ENCODE measurements at regions not wholly inside any gene's neighbourhood (a gene's known extent, or its start where the extent isn't known, plus 50 kb on each side); places are given as distances from the start of the nearest gene placed in this dataset.

- Mint-ChIP-seq H3K4me1 (ENCODE audit: low read depth) (no peaks in the 10 kb centered on the region), H3K36me3 (ENCODE audit: low read depth) (no peaks in the 10 kb centered on the region), H3K9me3 (peaks cover 15% of the 10 kb centered on the region), H3K27ac (no peak overlapping the region), H3K27me3 (ENCODE audit: insufficient read depth) (no peaks in the 10 kb centered on the region), H3K4me3 (no peak overlapping the region)
- intact Hi-C loops (cut with micrococcal nuclease): no loop called here
- DNase-seq (ENCODE audit: low spot score): no peak
Measured at GRCh38 chr2:145961846-145962245, 1441.9 kb upstream of the ZEB2 start.

GRCh38 chr2:145960479-145961163, 1440.7 kb upstream of the ZEB2 start:
- no peak overlapping the region for H3K4me3 Mint-ChIP-seq
- H3K4me1 Mint-ChIP-seq (ENCODE audit: low read depth): no peaks in the 10 kb centered on the region
- no peaks in the 10 kb centered on the region for H3K36me3 Mint-ChIP-seq (ENCODE audit: low read depth)
- H3K27me3 Mint-ChIP-seq (ENCODE audit: insufficient read depth): no peaks in the 10 kb centered on the region
- H3K27ac Mint-ChIP-seq: no peak overlapping the region
- DNase-seq (ENCODE audit: low spot score): no peak
- H3K9me3 Mint-ChIP-seq: peaks cover 15% of the 10 kb centered on the region
- intact Hi-C loops (cut with micrococcal nuclease): no loop called here

GRCh38 chr2:145958611-145959010, 1438.7 kb upstream of the ZEB2 start:
- Mint-ChIP-seq H3K36me3 (ENCODE audit: low read depth) (no peaks in the 10 kb centered on the region), H3K27ac (no peak overlapping the region), H3K9me3 (peaks cover 15% of the 10 kb centered on the region), H3K4me1 (ENCODE audit: low read depth) (no peaks in the 10 kb centered on the region), H3K27me3 (ENCODE audit: insufficient read depth) (no peaks in the 10 kb centered on the region), H3K4me3 (no peak overlapping the region)
- intact Hi-C loops (cut with micrococcal nuclease): no loop called here
- no peak for DNase-seq (ENCODE audit: low spot score)

- Mint-ChIP-seq H3K27me3 (ENCODE audit: insufficient read depth) (no peaks in the 10 kb centered on the region), H3K9me3 (peaks cover 15% of the 10 kb centered on the region), H3K27ac (no peak overlapping the region), H3K4me3 (no peak overlapping the region), H3K4me1 (ENCODE audit: low read depth) (no peaks in the 10 kb centered on the region), H3K36me3 (ENCODE audit: low read depth) (no peaks in the 10 kb centered on the region)
- intact Hi-C loops (cut with micrococcal nuclease): no loop called here
- no peak for DNase-seq (ENCODE audit: low spot score)
Measured at GRCh38 chr2:145957929-145958328, 1438.0 kb upstream of the ZEB2 start.

GRCh38 chr2:145939949-145940348, 1420.0 kb upstream of the ZEB2 start:
- intact Hi-C loops (cut with micrococcal nuclease): no loop called here
- no peaks in the 10 kb centered on the region for H3K27me3 Mint-ChIP-seq (ENCODE audit: insufficient read depth)

GRCh38 chr2:145935016-145935415, 1415.1 kb upstream of the ZEB2 start:
- H3K4me1 Mint-ChIP-seq (ENCODE audit: low read depth): no peaks in the 10 kb centered on the region
- DNase-seq (ENCODE audit: low spot score): no peak
- no peaks in the 10 kb centered on the region for H3K27me3 Mint-ChIP-seq (ENCODE audit: insufficient read depth)
- no peak overlapping the region for H3K4me3 Mint-ChIP-seq
- no peaks in the 10 kb centered on the region for H3K9me3 Mint-ChIP-seq
- no peak overlapping the region for H3K27ac Mint-ChIP-seq
- intact Hi-C loops (cut with micrococcal nuclease): no loop called here
- no peaks in the 10 kb centered on the region for H3K36me3 Mint-ChIP-seq (ENCODE audit: low read depth)

More at GRCh38 chr2:145939949-145940348, 1420.0 kb upstream of the ZEB2 start:
- no peaks in the 10 kb centered on the region for H3K36me3 Mint-ChIP-seq (ENCODE audit: low read depth)
- H3K4me1 Mint-ChIP-seq (ENCODE audit: low read depth): no peaks in the 10 kb centered on the region
- H3K27ac Mint-ChIP-seq: no peak overlapping the region
- no peak for DNase-seq (ENCODE audit: low spot score)
- no peak overlapping the region for H3K4me3 Mint-ChIP-seq
- peaks cover 7% of the 10 kb centered on the region for H3K9me3 Mint-ChIP-seq

GRCh38 chr2:145931781-145932395, 1412.0 kb upstream of the ZEB2 start:
- intact Hi-C loops (cut with micrococcal nuclease): no loop called here
- Mint-ChIP-seq H3K9me3 (no peaks in the 10 kb centered on the region), H3K36me3 (ENCODE audit: low read depth) (no peaks in the 10 kb centered on the region)

GRCh38 chr2:145930318-145930717, 1410.4 kb upstream of the ZEB2 start:
- no peak for DNase-seq (ENCODE audit: low spot score)
- H3K4me3 Mint-ChIP-seq: no peak overlapping the region
- H3K36me3 Mint-ChIP-seq (ENCODE audit: low read depth): no peaks in the 10 kb centered on the region
- H3K4me1 Mint-ChIP-seq (ENCODE audit: low read depth): no peaks in the 10 kb centered on the region
- H3K27ac Mint-ChIP-seq: no peak overlapping the region
- intact Hi-C loops (cut with micrococcal nuclease): no loop called here
- H3K9me3 Mint-ChIP-seq: no peaks in the 10 kb centered on the region
- H3K27me3 Mint-ChIP-seq (ENCODE audit: insufficient read depth): no peaks in the 10 kb centered on the region

More at GRCh38 chr2:145931781-145932395, 1412.0 kb upstream of the ZEB2 start:
- Mint-ChIP-seq H3K27me3 (ENCODE audit: insufficient read depth) (no peaks in the 10 kb centered on the region), H3K27ac (no peak overlapping the region), H3K4me1 (ENCODE audit: low read depth) (no peaks in the 10 kb centered on the region), H3K4me3 (no peak overlapping the region)
- DNase-seq (ENCODE audit: low spot score): no peak

- Mint-ChIP-seq H3K4me3 (no peak overlapping the region), H3K36me3 (ENCODE audit: low read depth) (no peaks in the 10 kb centered on the region), H3K9me3 (no peaks in the 10 kb centered on the region), H3K27me3 (ENCODE audit: insufficient read depth) (no peaks in the 10 kb centered on the region), H3K27ac (no peak overlapping the region), H3K4me1 (ENCODE audit: low read depth) (no peaks in the 10 kb centered on the region)
- no peak for DNase-seq (ENCODE audit: low spot score)
- intact Hi-C loops (cut with micrococcal nuclease): no loop called here
Measured at GRCh38 chr2:145927131-145927950, 1407.4 kb upstream of the ZEB2 start.

- DNase-seq (ENCODE audit: low spot score): no peak
- Mint-ChIP-seq H3K27me3 (ENCODE audit: insufficient read depth) (no peaks in the 10 kb centered on the region), H3K4me3 (no peak overlapping the region), H3K27ac (no peak overlapping the region), H3K36me3 (ENCODE audit: low read depth) (no peaks in the 10 kb centered on the region), H3K4me1 (ENCODE audit: low read depth) (no peaks in the 10 kb centered on the region), H3K9me3 (no peaks in the 10 kb centered on the region)
- intact Hi-C loops (cut with micrococcal nuclease): no loop called here
Measured at GRCh38 chr2:145925591-145925990, 1405.7 kb upstream of the ZEB2 start.

GRCh38 chr2:145919477-145919876, 1399.6 kb upstream of the ZEB2 start:
- H3K4me3 Mint-ChIP-seq: no peak overlapping the region
- DNase-seq (ENCODE audit: low spot score): no peak
- no peaks in the 10 kb centered on the region for H3K36me3 Mint-ChIP-seq (ENCODE audit: low read depth)
- no peak overlapping the region for H3K27ac Mint-ChIP-seq
- H3K27me3 Mint-ChIP-seq (ENCODE audit: insufficient read depth): no peaks in the 10 kb centered on the region
- H3K9me3 Mint-ChIP-seq: no peaks in the 10 kb centered on the region
- no peaks in the 10 kb centered on the region for H3K4me1 Mint-ChIP-seq (ENCODE audit: low read depth)
- intact Hi-C loops (cut with micrococcal nuclease): no loop called here

GRCh38 chr2:145918951-145919350, 1399.0 kb upstream of the ZEB2 start:
- H3K27ac Mint-ChIP-seq: no peak overlapping the region
- no peaks in the 10 kb centered on the region for H3K36me3 Mint-ChIP-seq (ENCODE audit: low read depth)
- no peak overlapping the region for H3K4me3 Mint-ChIP-seq
- H3K27me3 Mint-ChIP-seq (ENCODE audit: insufficient read depth): no peaks in the 10 kb centered on the region
- no peaks in the 10 kb centered on the region for H3K9me3 Mint-ChIP-seq
- H3K4me1 Mint-ChIP-seq (ENCODE audit: low read depth): no peaks in the 10 kb centered on the region
- DNase-seq (ENCODE audit: low spot score): no peak
- intact Hi-C loops (cut with micrococcal nuclease): no loop called here

- Mint-ChIP-seq H3K4me1 (ENCODE audit: low read depth) (no peaks in the 10 kb centered on the region), H3K27me3 (ENCODE audit: insufficient read depth) (no peaks in the 10 kb centered on the region), H3K36me3 (ENCODE audit: low read depth) (no peaks in the 10 kb centered on the region), H3K9me3 (no peaks in the 10 kb centered on the region), H3K27ac (no peak overlapping the region), H3K4me3 (no peak overlapping the region)
- intact Hi-C loops (cut with micrococcal nuclease): no loop called here
- DNase-seq (ENCODE audit: low spot score): no peak
Measured at GRCh38 chr2:145916799-145917198, 1396.9 kb upstream of the ZEB2 start.

All from activated T-helper 1 cell treated with anti-CD3 and anti-CD28 coated beads, Interleukin-12 subunit alpha, Interleukin-12 subunit beta, Interleukin-2, Interleukin-4 antibody, amounts not matched to agents 30 ng/mL and 10 ng/mL and 1 ng/mL, durations not matched to agents 14 hours and 24 hours and 36 hours (primary cell).